GM12892 (cell line): ENCODE measurements at regions not wholly inside any gene's neighbourhood (a gene's known extent, or its start where the extent isn't known, plus 50 kb on each side); places are given as distances from the start of the nearest gene placed in this dataset.
"Not testable (repeated sequence)": the region's sequence is repeated elsewhere in the genome, so short reads cannot be mapped to it uniquely, and the experiment has no call there.

Experiments
- DNase-seq: peaks from one replicate; pipeline ENCODE4 v3.0.0; 2011; ENCODE audit not compliant: insufficient read length
- FAIRE-seq: peaks from 2 replicates; lab custom pipeline; 2011; peaks lifted over from hg19 to GRCh38; lab: Jason Lieb, UNC
- POLR2A ChIP-seq: IDR thresholded peaks from 2 replicates; pipeline ENCODE4 v1.6.1; 2011; ENCODE audit warnings: low read depth, low read length, control low read depth
- POLR2AphosphoS5 ChIP-seq: IDR thresholded peaks from 2 replicates; pipeline ENCODE4 v1.6.1; 2011; ENCODE audit warnings: low read depth, low read length, control low read depth
- TAF1 ChIP-seq: IDR thresholded peaks from 2 replicates; pipeline ENCODE4 v1.6.1; 2011; ENCODE audit warnings: low read depth, mild to moderate bottlenecking, control low read depth, low read length, borderline replicate concordance

GRCh38 chr12:119931402-119931801, 54.3 kb upstream of the CIT start:
- no peak for DNase-seq
- TF ChIP-seq TAF1 (no peak), POLR2AphosphoS5 (no peak), POLR2A (no peak)
- FAIRE-seq: no peak

- FAIRE-seq: no peak
- no peak for DNase-seq
- TF ChIP-seq POLR2A: no peak
- no peak for TF ChIP-seq TAF1
- TF ChIP-seq POLR2AphosphoS5: no peak
These were observed 55.8 kb upstream of the CIT start for GRCh38 chr12:119932921-119933320.

GRCh38 chr12:119934780-119935179, 54.3 kb upstream of the BICDL1 start:
- DNase-seq, FAIRE-seq: not testable (repeated sequence)

DNA sequence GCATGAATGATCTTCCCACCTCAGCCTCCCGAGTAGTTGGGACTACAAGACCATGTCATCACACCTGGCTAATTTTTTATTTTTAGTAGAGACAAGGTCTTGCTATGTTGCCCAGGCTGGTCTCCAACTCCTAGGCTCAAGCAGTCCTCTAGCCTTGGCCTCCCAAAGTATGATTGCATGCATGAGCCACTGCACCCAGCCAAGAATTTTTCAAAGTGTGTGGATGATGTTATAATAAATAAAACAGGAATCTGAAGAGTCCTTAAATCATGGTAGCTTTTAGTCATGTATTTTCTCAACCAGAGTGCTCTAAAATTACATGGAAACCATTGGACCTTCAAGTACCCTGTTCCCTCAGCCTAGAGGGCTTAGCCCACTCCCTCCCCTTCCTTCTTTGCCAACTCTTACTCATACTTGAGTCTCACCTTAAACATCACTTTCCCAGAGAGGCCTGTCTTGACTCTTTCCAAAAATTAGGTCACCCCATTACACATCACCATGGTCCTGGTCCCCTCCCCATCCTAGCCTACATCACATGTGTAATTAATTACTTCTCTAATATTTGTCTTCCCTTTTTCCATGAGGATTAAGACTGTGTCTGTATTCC, 52.2 kb upstream of the BICDL1 start:
- DNase-seq (no peak), FAIRE-seq (no peak)
- TF ChIP-seq POLR2A: no peak
- TF ChIP-seq POLR2AphosphoS5: no peak
- no peak for TF ChIP-seq TAF1

DNA sequence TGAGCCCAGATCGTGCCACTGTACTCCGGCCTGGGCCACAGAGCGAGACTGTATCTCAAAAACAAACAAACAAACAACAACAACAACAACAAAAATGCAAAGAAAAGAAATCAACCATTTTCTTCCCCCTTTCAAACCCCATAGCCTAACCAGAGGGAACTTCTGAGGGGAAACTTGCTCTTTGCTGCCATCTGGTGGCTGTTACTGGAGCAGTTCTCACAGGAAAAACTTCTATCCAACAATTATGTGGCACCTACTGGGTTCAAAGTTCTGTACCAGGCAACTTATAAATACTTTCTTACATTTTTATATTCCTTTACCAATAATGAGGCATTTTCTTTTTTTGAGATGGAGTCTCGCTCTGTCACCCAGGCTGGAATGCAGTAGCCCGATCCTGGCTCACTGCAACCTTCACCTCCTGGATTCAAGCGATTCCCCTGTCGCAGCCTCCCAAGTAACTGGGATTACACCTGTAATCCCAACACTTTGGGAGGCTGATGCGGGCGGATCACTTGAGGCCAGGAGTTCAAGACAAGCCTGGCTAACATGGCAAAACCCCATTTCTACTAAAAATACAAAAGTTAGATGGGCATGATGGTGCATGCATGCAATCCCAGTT, 50.9 kb upstream of the BICDL1 start:
- FAIRE-seq (peak; percentile 61), DNase-seq (peak; percentile 36)
- TF ChIP-seq POLR2A: no peak
